NCI-H524 (cell line): ENCODE measurements at regions not wholly inside any gene's neighbourhood (a gene's known extent, or its start where the extent isn't known, plus 50 kb on each side); places are given as distances from the start of the nearest gene placed in this dataset.
"Not testable (repeated sequence)": the region's sequence is repeated elsewhere in the genome, so short reads cannot be mapped to it uniquely, and the experiment has no call there.

ENCODE experiments used
- DNase-seq, 2 experiments: peaks; one replicate each; lab custom pipeline; 2025; lab: John Stamatoyannopoulos, UW

DNA sequence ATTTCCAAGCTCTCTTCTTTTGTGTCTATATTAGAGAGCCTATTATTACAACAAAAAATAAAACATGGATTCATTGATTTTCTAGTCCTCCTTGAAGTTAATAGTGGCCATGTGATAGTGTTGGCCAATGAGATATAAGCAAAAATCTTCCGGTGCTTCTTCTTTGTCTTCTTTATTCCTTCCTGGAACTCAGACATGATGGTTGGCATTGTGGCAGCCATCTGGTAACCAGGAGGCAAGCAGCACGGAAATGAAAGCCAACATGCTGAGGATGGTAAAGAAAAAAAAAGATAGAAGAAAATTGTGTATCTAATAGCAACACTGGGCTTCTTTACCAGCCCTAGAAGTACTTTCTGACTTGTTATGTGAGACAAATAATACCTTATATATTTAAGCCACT, 50.8 kb upstream of the SEL1L start:
- no peak for DNase-seq

DNA sequence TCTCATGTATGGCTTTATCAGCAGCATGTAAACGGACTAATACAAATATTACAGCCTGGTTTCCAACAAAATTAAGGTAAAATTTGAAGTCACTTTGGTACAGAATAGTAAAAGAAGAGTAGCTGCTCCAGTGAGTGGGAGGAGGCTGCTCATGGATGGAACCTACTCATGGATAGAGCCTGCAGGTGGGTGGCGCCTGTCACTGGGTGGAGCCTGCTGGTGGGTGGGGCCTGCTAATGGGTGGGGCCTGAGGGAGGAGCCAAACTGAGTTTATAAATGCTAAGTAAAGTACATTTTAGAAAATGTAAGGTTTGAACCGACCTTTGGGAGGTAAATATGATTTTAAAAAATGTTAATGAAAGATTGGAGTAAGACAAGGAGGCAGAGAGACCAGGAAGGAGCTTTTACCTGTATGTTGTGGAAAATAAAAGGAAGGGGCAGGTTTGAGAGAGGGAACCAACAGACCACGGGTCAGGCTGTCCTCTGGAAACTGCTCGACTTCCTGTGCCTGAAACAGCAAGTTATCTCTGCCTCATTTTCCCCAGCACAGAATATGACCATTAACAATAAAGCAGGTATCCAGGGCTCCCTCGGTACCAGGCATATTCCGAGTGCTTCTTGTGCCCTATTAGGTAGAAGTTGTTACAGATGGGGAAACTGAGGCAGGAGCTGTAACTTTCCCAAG, 55.9 kb upstream of the SEL1L start:
- DNase-seq, result no peak

DNA sequence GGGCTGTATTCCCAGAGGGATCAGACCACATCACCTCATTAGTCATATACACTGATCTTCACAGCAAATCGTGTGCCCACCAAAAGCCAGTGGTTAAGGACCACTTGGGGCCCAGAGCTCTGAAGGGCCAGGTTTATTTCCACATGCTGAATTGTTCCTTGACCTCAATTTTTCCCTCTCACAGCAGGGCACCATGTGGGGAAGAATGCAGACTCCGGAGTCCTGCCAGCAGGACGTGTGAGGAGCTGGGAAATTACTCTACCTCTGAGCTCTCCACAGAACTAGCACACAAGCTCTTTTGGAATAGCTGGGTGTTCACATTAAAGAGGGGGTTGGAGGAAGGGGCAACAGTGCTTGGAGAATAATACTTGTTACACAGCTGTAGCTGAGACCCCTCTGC, 57.6 kb upstream of the SEL1L start:
- no peak for DNase-seq

GRCh38 chr14:81594012-81594411, 60.4 kb upstream of the SEL1L start:
- DNase-seq, result peak in 1 of 2 experiments; percentile 75

DNA sequence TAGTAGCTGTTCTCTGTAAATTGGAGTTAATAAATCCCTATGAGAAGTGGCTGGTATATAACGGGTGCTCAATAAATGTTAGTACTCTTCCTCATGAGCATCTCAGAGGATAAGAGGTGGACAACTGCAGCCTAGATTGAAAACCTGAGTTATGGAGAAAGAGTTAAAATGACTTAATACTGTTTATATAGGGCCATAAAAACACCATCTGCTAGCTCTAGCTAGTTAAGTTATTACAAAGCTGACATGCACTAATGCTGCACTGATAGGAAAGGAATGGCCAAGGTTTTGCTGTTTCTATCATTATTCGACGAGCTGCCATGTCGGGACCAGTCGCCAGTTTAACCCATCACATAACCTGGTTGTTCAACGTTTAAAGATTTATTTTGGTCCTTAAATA, 72.0 kb upstream of the SEL1L start:
- DNase-seq, result peak; percentile 32 to 78

DNA sequence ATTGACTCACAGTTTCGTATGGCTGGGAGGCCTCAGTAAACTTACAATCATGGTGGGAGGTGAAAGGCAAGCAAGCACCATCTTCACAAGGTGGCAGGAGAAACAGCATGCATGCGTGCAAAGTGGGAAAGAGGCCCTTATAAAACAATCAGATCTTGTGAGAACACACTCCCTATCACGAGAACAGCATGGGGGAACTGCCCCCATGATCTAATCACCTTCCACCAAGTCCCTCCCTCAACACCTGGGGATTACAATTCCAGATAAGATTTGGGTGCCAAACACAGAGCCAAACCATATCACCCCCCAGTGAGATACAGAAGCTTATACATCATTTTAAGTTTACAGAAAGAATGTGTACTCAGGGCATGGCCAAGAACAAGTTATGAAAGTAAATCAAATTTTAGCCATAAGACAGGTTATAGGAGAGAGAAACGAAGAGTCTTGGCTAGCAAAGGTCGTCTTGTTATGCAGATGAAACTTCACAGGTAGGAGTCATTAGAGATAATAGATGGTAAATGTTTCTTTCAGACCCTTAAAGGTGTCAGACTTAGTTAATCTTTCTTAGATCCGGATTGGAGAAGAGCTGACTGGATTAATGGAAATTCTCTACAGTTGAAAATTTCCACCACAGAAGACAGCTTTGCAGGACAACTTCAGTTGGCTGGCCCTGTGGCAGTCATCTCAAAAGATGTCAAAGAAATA, 79.8 kb upstream of the SEL1L start:
- no peak for DNase-seq

- not testable (repeated sequence) for DNase-seq
Observed at GRCh38 chr14:81614302-81614701, 80.6 kb upstream of the SEL1L start.

GRCh38 chr14:81618695-81619094, 85.0 kb upstream of the SEL1L start:
- DNase-seq, result no peak

DNA sequence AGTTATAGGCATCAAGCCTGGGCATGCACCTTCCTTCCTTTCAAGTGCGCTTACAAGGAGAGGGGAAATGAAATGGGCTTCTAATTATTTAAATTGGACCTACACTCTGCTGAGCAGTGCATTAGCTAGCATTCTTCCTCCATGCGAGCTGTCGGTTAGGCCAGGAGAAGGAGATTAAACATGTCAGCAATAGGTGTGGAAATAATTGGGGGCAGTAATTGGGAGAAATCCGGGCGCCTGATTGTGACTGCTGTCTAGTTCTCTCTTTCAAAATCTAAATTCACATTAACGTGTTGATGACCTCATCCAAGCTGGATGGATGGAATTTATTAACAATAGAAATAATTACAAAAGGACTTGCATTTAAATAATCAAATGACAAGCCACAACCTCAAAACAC, 86.2 kb upstream of the SEL1L start:
- DNase-seq, result no peak

- not testable (repeated sequence) for DNase-seq
Observed at GRCh38 chr14:81623771-81624396, 90.2 kb upstream of the SEL1L start.

GRCh38 chr14:81625343-81625742, 91.7 kb upstream of the SEL1L start:
- DNase-seq, result peak; percentile 26 to 81

DNA sequence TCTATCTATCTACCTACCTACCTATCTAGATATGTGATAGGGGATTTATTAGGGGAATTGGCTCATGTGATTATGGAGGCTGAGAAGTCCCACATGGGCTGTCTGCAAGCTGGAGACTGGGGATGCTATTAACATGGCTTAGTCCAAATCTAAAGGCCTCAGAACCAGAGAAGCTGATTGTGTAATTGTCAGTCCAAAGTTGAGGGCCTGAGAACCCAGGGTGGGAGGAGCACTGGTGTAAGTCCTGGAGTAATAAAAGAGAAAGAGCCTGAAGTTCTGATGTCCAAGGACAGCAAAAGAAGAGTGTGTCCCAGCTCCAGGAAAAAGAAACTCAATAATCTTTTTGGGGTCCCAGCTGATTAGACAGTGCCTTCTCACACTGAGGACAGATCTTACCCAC, 98.5 kb upstream of the SEL1L start:
- no peak for DNase-seq

GRCh38 chr14:81633496-81633895, 99.8 kb upstream of the SEL1L start:
- no peak for DNase-seq

DNA sequence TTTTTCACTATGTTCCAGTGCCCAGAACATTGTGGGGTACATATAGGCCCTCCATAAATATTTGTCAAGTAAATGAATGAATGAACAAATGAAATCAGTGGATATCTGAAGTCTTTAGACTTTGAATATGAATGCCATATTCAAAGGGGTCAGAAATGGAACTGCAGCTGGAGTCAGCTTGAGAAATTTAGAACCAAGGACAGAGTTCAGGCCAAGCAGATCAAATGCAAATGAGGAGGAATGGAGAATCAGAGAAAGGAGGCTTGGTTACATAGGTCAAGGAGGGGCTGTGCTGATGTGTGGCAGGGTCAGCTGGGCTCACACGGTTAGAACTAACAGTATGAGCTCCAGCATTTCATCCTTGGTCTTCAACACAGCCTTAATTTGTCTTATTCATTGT, 104.0 kb upstream of the SEL1L start:
- no peak for DNase-seq

DNA sequence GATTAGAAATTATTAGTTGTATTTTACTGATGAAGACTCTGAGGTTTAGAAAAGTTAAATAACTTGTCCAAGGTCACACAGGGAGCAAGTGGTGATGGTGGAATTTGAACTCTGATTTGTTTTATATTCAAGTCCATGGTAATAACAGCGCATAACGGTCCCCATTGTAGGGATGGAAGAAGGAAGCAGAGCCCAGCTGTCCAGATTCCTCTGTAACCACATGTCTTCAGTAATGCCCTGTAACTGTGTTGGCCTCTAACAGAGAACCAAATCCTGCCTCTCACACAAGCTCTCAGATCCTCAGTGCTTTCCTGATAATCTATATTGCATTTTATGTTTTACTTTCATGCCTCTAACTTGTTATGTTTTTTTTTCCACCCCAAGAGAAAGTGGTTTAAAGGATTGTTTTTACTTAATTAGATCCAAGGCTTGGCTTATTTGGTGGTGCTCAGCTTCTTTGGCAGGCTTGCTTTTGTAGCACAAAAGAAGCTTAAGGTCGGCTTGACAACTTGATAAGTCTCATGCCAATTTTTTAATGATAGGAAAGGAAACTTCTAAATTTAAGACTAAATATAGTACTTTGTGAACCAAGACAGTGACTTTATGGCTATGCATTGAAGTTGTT, 105.1 kb upstream of the SEL1L start:
- DNase-seq, result no peak

DNA sequence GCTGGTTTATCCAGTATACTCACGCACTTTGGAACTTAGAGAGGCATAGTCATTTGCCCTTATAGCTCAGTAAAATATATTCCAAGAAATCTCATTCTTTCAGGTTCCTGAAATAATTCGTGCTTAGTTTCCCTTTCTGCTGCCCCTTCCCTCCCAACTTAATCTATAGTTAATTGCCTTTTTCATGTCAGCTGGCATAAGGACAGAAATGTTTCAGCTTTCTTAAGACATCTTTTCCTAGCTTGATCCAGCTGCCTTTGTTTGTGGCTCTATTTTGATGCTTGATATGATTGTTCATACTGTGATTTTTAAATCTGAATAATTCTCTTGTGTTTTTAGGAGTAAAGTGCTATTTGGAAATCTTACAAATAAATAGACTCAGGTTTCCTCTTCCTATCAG, 120.0 kb upstream of the SEL1L start:
- DNase-seq, result no peak

- DNase-seq, result no peak
Observed at GRCh38 chr14:81655423-81656314, 122.0 kb upstream of the SEL1L start.

- no peak for DNase-seq
Observed at GRCh38 chr14:81656811-81657210, 123.2 kb upstream of the SEL1L start.

DNA sequence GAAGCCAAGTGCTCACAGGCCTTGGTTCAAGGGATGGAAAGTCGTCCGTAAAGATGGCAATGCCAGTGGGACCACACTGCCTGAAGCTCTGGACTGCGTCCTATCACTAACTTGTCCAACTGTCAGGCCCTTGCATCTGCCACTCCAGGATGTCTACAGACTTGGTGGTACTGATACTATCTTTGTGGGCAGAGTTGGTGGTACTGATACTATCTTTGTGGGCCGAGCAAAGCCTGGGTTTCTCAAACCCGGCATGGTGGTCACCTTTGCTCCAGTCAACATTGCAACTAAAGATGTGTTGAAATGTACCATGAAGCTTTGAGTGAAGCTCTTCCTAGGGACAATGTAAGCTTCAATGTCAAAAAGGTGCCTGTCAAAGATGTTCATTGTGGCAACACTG, 128.4 kb upstream of the SEL1L start:
- no peak for DNase-seq

GRCh38 chr14:81662570-81663197, 129.0 kb upstream of the SEL1L start:
- DNase-seq, result no peak

DNA sequence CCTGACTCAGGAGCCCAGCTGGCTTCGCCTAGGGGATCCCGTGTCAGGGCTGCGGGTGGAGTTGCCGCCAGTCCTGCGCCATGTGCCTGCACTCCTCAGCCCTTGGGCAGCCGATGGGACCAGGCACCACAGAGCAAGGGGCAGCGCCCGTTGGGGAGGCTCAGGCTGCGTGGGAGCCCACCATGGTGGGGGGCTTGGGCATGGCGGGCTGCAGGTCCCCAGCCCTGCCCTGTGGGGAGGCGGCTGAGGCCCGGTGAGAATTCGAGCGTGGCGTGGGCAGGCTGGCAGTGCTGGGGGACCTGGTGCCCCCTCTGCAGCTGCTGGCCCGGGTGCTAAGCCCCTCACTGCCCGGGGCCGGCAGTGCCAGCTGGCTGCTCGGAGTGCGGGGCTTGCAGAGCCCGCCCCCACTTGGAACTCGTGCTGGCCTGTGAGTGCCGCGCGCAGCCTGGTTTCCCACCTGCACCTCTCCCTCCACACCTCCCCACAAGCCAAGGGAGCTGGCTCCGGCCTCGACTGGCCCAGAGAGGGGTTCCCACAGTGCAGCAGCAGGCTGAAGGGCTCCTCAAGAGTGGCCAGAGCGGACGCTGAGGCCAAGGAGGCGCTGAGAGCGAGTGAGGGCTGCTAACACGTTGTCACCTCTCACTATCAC, 135.1 kb upstream of the SEL1L start:
- no peak for DNase-seq
